SK-N-MC (cell line): ENCODE measurements at regions not wholly inside any gene's neighbourhood (a gene's known extent, or its start where the extent isn't known, plus 50 kb on each side); places are given as distances from the start of the nearest gene placed in this dataset.

Source experiments
- EZH2 ChIP-seq: fragments of 200-600 bp; sonication (generic); IDR thresholded peaks from one replicate; pipeline ENCODE4 v1.6.1; 2017; ENCODE audit warnings: antibody characterized with exemption
- POLR2AphosphoS5 ChIP-seq: IDR thresholded peaks from 2 replicates; pipeline ENCODE4 v1.6.1; 2012; ENCODE audit warnings: mild to moderate bottlenecking, low read depth, low read length, borderline replicate concordance

DNA sequence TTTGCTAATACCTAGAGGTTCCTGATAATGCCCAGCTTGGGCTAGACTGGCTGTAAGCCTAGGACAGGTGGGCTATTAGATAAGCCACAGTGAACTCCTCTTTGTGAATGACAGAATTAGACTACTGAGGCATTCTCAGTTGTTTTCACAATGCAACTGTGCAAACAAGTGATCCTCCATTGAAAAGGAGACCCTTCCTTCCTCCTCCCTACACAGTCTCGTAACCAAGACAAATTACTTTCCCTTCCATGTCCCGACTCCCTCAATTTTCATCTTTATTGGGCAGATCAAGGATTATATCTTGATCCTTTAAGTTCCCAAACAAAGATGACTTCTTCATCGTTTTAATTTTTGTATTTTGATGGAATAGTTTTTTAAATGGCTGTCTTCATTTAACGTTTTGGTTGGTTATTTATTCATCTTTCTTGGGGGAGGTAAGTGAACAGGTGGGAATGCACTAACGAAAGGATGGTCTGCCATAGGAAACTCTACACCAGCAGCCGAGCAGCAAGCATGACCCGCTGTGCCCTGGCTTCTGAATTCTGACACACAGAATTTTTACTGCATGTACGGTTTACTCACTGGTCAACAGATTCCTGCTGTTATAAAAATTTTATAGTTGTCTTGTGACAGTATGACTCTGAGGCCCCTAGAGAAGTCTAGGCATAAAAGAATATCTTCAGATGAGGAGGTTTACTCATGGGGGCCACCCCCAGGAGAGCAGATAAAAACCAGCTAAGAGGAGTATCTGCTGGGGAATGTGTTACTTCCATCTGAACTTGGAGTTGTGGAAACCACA, 137.5 kb upstream of the TUT7 start:
- TF ChIP-seq EZH2: no peak
- no peak for TF ChIP-seq POLR2AphosphoS5
